ENCODE measurements at regions not wholly inside any gene's neighbourhood (a gene's known extent, or its start where the extent isn't known, plus 50 kb on each side); places are given as distances from the start of the nearest gene placed in this dataset.

DNA sequence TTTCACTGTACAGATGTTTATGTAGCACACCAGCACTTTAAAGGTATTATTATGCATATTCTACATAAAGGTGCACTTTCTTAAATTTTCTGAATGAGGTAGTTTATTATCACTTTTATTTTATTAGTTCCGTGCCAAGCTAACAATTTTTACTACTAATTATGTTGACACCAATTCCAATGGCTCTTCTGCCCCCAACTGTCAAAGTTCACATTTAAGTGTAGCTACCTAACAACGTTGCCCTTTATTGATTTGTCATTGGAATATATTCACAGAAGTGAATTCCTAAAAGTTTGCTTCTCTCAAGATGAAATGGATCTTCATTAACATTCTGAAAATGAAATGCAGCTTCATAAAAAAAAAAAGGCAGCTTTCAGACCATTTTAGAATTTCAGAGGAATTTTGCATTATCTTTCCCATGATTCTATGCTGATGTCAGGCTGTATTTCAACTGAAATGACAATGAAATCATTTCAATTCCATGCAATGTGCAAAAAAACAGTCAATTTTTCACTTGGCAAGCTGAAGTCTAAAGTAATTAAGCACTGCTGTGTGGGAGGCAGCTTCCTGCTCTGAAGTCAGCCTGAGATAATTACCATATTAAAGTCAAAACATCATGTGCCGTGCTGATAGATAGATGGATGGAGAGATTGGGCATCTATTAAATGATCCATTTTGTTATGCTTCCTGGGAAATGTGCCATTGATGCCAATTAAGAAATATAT lies 229.2 kb downstream of the TTLL7 start:
- Histone ChIP-seq H3K9me3 (ENCODE audit: control insufficient read depth in 1 of 2, low read length in 2 of 2) (no peaks in the 10 kb centered on the region), H3K4me3 (ENCODE audit: low read depth in 1 of 2, low read length in 2 of 2) (no peak overlapping the region), H3K27ac (ENCODE audit: low read length) (no peak overlapping the region), H3K36me3 (ENCODE audit: control insufficient read depth in 1 of 2, insufficient read depth in 2 of 2, low read length in 2 of 2) (no peaks in the 10 kb centered on the region), H3K4me1 (ENCODE audit: control insufficient read depth in 1 of 2, insufficient read depth in 2 of 2, low read length in 2 of 2) (no peaks in the 10 kb centered on the region), H3K27me3 (ENCODE audit: low read depth, low read length) (no peaks in the 10 kb centered on the region)

DNA sequence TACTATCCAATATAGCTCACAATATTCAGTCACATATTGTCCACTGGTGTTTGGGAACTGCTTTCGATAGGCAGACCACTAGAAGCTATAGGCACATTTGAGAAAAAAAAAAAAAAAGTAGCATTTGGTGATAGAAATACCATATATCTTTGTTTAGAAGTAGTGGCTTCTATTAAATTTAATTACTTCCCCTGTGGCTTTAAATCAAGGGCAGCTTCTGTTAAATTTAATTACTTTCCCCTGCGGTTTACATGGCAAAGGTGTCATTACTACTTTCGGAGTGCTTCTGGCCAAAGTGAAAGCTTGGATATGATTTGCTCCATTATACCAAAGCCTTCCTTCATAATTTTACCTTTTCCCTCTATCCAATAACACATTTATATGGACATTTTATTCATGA lies 229.9 kb downstream of the TTLL7 start:
- no peaks in the 10 kb centered on the region for H3K9me3 ChIP-seq (ENCODE audit: control insufficient read depth in 1 of 2, low read length in 2 of 2)
- H3K36me3 ChIP-seq (ENCODE audit: control insufficient read depth in 1 of 2, insufficient read depth in 2 of 2, low read length in 2 of 2): no peaks in the 10 kb centered on the region
- no peak overlapping the region for H3K4me3 ChIP-seq (ENCODE audit: low read depth in 1 of 2, low read length in 2 of 2)
- H3K4me1 ChIP-seq (ENCODE audit: control insufficient read depth in 1 of 2, insufficient read depth in 2 of 2, low read length in 2 of 2): no peaks in the 10 kb centered on the region
- H3K27ac ChIP-seq (ENCODE audit: low read length): no peak overlapping the region
- H3K27me3 ChIP-seq (ENCODE audit: low read depth, low read length): no peaks in the 10 kb centered on the region

DNA sequence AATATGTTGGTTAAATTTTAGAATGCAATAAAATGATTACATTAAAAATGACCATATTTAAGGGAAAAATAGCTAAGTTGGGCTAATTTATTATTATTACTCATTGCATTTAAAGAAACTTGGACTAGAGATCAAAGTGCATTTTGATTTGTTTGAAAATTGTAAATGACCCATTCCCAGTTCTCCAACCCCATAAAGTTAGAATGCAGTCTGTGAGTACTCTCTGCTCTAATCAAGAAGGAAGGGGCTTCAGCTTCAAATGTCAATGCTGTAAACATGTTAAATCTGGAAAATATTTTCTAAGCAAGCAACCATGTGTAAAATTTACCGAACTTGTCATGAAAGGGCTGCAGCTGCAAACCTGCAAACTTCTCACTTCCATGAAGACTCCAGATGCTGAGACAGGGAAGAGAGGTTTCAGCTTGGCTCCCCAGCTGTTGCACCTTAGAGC lies 232.7 kb downstream of the TTLL7 start:
- Histone ChIP-seq H3K4me3 (ENCODE audit: low read depth in 1 of 2, low read length in 2 of 2) (no peak overlapping the region), H3K36me3 (ENCODE audit: control insufficient read depth in 1 of 2, insufficient read depth in 2 of 2, low read length in 2 of 2) (no peaks in the 10 kb centered on the region), H3K9me3 (ENCODE audit: control insufficient read depth in 1 of 2, low read length in 2 of 2) (no peaks in the 10 kb centered on the region), H3K27ac (ENCODE audit: low read length) (no peak overlapping the region), H3K27me3 (ENCODE audit: low read depth, low read length) (no peaks in the 10 kb centered on the region), H3K4me1 (ENCODE audit: control insufficient read depth in 1 of 2, insufficient read depth in 2 of 2, low read length in 2 of 2) (no peaks in the 10 kb centered on the region)

DNA sequence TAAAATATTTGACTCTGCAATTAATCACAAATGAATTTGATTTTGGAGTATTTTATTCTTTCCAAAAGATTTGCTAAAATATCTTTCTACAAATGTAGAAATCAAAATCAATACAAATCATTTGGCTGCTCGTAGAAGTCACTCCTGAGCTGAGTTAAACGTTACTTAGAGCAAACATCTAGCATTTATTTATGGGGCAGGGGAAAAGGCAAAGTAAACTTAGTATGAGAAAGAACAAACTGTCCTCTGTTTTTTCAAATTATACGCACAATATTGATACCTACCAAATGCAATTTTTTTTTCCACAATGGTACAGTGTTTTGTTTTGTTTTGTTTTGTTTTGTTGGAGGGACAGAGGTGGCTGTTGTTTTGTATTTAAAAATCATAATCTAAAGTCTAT lies 233.8 kb downstream of the TTLL7 start:
- Histone ChIP-seq H3K36me3 (ENCODE audit: control insufficient read depth in 1 of 2, insufficient read depth in 2 of 2, low read length in 2 of 2) (no peaks in the 10 kb centered on the region), H3K27me3 (ENCODE audit: low read depth, low read length) (no peaks in the 10 kb centered on the region), H3K4me3 (ENCODE audit: low read depth in 1 of 2, low read length in 2 of 2) (no peak overlapping the region), H3K9me3 (ENCODE audit: control insufficient read depth in 1 of 2, low read length in 2 of 2) (no peaks in the 10 kb centered on the region), H3K27ac (ENCODE audit: low read length) (no peak overlapping the region), H3K4me1 (ENCODE audit: control insufficient read depth in 1 of 2, insufficient read depth in 2 of 2, low read length in 2 of 2) (no peaks in the 10 kb centered on the region)

DNA sequence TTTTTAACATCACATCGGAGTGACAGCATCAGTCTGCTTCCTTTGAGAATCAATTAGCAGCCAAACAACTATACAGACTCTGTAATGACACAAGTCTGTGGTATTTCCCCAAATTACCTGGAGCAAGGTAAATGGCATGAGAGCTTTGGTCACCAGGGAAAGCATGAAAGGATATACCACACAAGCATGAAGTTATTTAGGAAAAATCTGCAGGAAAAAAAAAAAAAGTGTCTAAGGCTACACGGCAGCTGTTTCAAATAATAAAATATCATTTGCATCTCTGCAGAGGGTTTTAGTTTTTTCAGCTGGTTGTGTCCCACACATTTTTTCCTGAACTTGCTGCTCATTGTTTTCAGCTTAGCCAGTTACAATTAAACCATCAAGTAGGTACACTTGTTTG lies 234.7 kb downstream of the TTLL7 start:
- Histone ChIP-seq H3K27ac (ENCODE audit: low read length) (no peak overlapping the region), H3K9me3 (ENCODE audit: control insufficient read depth in 1 of 2, low read length in 2 of 2) (no peaks in the 10 kb centered on the region), H3K27me3 (ENCODE audit: low read depth, low read length) (no peaks in the 10 kb centered on the region), H3K4me3 (ENCODE audit: low read depth in 1 of 2, low read length in 2 of 2) (no peak overlapping the region), H3K4me1 (ENCODE audit: control insufficient read depth in 1 of 2, insufficient read depth in 2 of 2, low read length in 2 of 2) (no peaks in the 10 kb centered on the region), H3K36me3 (ENCODE audit: control insufficient read depth in 1 of 2, insufficient read depth in 2 of 2, low read length in 2 of 2) (no peaks in the 10 kb centered on the region)

DNA sequence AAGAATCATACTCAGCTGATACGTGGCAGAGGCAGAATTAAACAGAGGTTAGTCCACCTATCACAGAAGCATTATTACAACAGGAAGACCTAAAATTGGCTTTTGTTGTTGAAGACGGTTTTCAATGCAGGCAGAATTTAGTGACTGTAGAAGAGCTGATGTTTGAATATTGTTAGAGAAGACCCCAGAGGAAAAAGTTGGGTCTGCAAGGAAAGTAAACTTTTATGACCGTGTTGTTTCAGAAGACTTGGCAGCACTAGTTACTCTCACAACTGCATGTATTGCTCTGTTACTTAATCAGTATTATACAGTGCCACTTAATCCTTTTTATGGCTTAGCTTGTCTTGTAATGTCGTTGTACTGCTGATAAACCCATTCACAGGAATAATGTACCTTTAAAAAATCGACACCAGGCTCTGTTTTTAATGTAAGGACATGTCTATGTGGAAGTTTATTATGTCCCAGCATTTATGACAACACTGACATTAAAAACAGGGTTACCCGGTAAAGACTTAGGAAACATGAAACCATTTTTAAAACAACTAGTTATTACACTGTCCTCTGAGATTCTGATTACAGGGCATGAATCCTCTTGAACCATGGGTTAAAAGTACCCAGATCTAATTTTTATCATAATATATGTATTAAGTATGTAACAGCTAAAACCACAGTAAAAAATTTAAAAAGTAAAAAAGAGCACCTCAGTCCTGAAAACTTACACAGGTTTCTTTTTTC lies 235.4 kb downstream of the TTLL7 start:
- Histone ChIP-seq H3K9me3 (ENCODE audit: control insufficient read depth in 1 of 2, low read length in 2 of 2) (no peaks in the 10 kb centered on the region), H3K27ac (ENCODE audit: low read length) (no peak overlapping the region), H3K36me3 (ENCODE audit: control insufficient read depth in 1 of 2, insufficient read depth in 2 of 2, low read length in 2 of 2) (no peaks in the 10 kb centered on the region), H3K4me3 (ENCODE audit: low read depth in 1 of 2, low read length in 2 of 2) (no peak overlapping the region), H3K27me3 (ENCODE audit: low read depth, low read length) (no peaks in the 10 kb centered on the region), H3K4me1 (ENCODE audit: control insufficient read depth in 1 of 2, insufficient read depth in 2 of 2, low read length in 2 of 2) (no peaks in the 10 kb centered on the region)

DNA sequence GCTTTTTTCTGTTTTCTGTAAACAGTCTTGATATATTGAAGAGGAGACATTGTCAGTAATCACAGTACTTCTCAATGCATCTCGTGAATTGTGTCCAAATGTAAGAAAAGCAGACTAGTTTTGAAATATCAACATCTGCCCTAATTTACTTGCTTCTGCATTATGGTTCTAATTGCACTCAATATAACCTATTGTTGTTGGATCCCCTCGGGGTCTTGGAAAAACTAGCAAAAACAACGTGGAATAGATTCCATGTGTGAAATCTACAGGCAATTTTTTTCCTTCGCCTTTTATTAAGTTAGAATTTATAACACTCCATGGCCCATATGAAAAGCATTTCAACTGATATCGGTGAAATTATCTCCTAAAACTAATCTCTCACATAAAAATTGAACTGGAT lies 236.5 kb downstream of the TTLL7 start:
- Histone ChIP-seq H3K9me3 (ENCODE audit: control insufficient read depth in 1 of 2, low read length in 2 of 2) (no peaks in the 10 kb centered on the region), H3K36me3 (ENCODE audit: control insufficient read depth in 1 of 2, insufficient read depth in 2 of 2, low read length in 2 of 2) (no peaks in the 10 kb centered on the region), H3K4me1 (ENCODE audit: control insufficient read depth in 1 of 2, insufficient read depth in 2 of 2, low read length in 2 of 2) (no peaks in the 10 kb centered on the region), H3K27me3 (ENCODE audit: low read depth, low read length) (no peaks in the 10 kb centered on the region), H3K27ac (ENCODE audit: low read length) (no peak overlapping the region), H3K4me3 (ENCODE audit: low read depth in 1 of 2, low read length in 2 of 2) (no peak overlapping the region)

DNA sequence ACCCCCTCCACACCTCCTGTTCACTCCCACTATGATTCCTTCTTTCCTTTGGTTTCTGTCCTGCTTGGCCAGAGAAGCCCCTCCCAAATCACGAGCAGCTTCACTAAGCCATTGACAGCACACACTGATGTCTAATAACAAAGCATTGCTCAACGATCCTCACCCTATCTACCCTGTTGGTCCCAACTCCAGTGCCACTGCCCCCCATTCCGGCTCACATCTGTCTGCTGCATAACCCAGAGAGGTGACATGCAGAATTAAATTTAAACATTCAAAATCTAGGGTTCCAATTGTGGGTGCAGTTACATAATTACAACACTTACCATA lies 236.9 kb downstream of the TTLL7 start:
- Histone ChIP-seq H3K27me3 (ENCODE audit: low read depth, low read length) (no peaks in the 10 kb centered on the region), H3K4me1 (ENCODE audit: control insufficient read depth in 1 of 2, insufficient read depth in 2 of 2, low read length in 2 of 2) (no peaks in the 10 kb centered on the region), H3K9me3 (ENCODE audit: control insufficient read depth in 1 of 2, low read length in 2 of 2) (no peaks in the 10 kb centered on the region), H3K4me3 (ENCODE audit: low read depth in 1 of 2, low read length in 2 of 2) (no peak overlapping the region), H3K27ac (ENCODE audit: low read length) (no peak overlapping the region), H3K36me3 (ENCODE audit: control insufficient read depth in 1 of 2, insufficient read depth in 2 of 2, low read length in 2 of 2) (no peaks in the 10 kb centered on the region)

DNA sequence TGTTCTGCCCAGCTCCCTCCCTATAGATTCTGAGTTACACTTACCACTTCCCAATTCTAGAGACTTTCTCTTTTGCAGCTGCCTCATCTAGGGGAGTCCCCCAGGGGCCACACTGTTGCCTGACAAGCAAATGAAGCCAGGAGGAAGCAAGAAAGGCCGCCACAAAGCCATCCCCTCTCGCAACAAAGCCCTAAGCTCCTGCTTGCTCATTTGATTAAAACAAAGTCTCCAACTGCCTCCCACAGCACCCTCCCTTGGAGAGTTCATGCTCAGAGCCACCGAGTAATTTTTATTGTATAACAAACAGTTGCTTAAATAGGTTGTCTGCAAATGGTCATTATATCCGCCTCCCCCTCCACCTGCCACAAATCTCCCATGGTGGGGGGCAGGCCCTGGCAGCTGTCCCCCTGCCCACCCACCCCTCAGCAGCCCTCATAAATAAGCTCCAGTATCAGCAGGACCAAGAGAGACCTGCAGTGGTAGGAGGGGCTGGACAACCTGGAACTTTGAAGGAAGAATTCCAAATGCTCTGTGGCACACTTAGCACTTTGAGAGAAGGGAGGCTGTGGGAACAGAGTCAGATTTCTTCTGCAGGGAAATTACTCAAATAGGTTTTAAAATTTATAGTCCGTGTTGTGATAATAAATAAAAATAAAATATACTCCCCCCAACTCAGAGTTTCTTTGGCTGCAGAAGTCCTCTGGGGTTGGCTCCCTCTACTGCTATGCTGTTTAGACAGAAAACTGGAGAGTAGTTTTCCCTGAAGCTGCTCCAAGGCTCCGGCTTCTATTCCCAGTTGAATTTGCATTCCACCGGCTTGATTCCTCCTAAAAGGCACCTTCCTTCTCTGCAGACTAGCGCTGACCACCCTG lies 237.5 kb downstream of the TTLL7 start:
- H3K27me3 ChIP-seq (ENCODE audit: low read depth, low read length): no peaks in the 10 kb centered on the region
- no peak overlapping the region for H3K4me3 ChIP-seq (ENCODE audit: low read depth in 1 of 2, low read length in 2 of 2)
- H3K9me3 ChIP-seq (ENCODE audit: control insufficient read depth in 1 of 2, low read length in 2 of 2): no peaks in the 10 kb centered on the region
- H3K27ac ChIP-seq (ENCODE audit: low read length): no peak overlapping the region
- H3K36me3 ChIP-seq (ENCODE audit: control insufficient read depth in 1 of 2, insufficient read depth in 2 of 2, low read length in 2 of 2): no peaks in the 10 kb centered on the region
- no peaks in the 10 kb centered on the region for H3K4me1 ChIP-seq (ENCODE audit: control insufficient read depth in 1 of 2, insufficient read depth in 2 of 2, low read length in 2 of 2)

DNA sequence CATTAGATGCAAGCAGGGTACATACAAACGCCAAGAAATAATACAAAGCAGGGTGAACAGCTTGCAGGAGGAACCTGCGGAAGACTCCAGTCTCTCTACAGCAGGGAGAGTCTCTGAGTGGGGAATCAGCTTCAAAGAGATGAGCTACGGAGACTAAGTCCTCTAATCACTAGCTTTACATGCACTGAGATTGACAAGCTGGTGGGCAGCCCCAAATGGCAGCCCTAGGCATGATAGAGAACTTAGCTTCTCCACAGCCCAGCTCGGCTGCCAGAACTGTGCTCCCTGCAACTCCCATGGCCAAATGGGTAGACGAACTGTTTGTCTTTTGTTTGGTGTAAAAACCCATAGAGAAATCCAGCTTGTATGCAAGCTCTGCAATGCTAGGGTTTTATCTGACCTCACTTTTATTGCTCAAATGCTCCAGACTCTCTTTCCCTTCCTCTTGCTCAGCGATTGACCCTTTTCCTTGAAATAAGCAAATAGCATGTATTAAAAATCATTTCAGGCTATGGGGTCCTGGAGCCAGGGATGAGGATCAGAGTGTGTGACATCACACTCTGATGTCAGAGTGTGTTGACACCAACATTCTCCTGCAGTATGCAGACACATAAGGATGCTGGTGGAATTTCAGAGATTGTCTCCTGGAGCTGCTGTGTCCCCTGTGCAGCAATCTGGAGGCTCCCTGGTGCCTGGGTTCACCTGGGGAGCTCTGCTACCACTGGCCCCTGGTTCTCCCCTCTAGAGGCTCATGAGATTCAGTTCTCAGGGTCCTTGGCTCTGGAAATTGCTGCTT lies 238.5 kb downstream of the TTLL7 start:
- Histone ChIP-seq H3K27ac (ENCODE audit: low read length) (no peak overlapping the region), H3K9me3 (ENCODE audit: control insufficient read depth in 1 of 2, low read length in 2 of 2) (no peaks in the 10 kb centered on the region), H3K4me3 (ENCODE audit: low read depth in 1 of 2, low read length in 2 of 2) (no peak overlapping the region), H3K36me3 (ENCODE audit: control insufficient read depth in 1 of 2, insufficient read depth in 2 of 2, low read length in 2 of 2) (no peaks in the 10 kb centered on the region), H3K27me3 (ENCODE audit: low read depth, low read length) (no peaks in the 10 kb centered on the region), H3K4me1 (ENCODE audit: control insufficient read depth in 1 of 2, insufficient read depth in 2 of 2, low read length in 2 of 2) (no peaks in the 10 kb centered on the region)
